Choroid plexus epithelial cell (primary cell): ENCODE measurements at regions not wholly inside any gene's neighbourhood (a gene's known extent, or its start where the extent isn't known, plus 50 kb on each side); places are given as distances from the start of the nearest gene placed in this dataset.

Source experiments
- DNase-seq: peaks from one replicate; pipeline ENCODE4 v3.0.0-alpha.2; 2010; ENCODE audit warnings: low read depth
- H3K4me3 ChIP-seq: 2 replicates; pipeline ENCODE4 v1.5.1; 2011; ENCODE audit warnings: low read depth, mild to moderate bottlenecking, control low read depth, low read length, moderate library complexity
- CTCF ChIP-seq: conservative IDR thresholded peaks from 2 replicates; pipeline ENCODE4 v1.5.1; 2011; ENCODE audit warnings: low read depth, mild to moderate bottlenecking, control low read depth, inconsistent platforms, low read length, moderate library complexity

- DNase-seq = no peak
- H3K4me3 ChIP-seq = no peak overlapping the region
- TF ChIP-seq CTCF = no peak
Measured at GRCh38 chr4:111031596-111031995, 408.7 kb upstream of the PITX2 start.

GRCh38 chr4:111037591-111038360, 414.9 kb upstream of the PITX2 start:
- no peak for TF ChIP-seq CTCF
- DNase-seq = no peak
- H3K4me3 ChIP-seq = no peak overlapping the region

GRCh38 chr4:111040904-111041303, 418.0 kb upstream of the PITX2 start:
- DNase-seq = no peak
- TF ChIP-seq CTCF = no peak
- H3K4me3 ChIP-seq = no peak overlapping the region

GRCh38 chr4:111043286-111043685, 420.4 kb upstream of the PITX2 start:
- no peak overlapping the region for H3K4me3 ChIP-seq

GRCh38 chr4:111045992-111046391, 423.1 kb upstream of the PITX2 start:
- DNase-seq = no peak
- TF ChIP-seq CTCF = no peak
- no peak overlapping the region for H3K4me3 ChIP-seq

More at GRCh38 chr4:111043286-111043685, 420.4 kb upstream of the PITX2 start:
- TF ChIP-seq CTCF = no peak
- DNase-seq = no peak

GRCh38 chr4:111046811-111047210, 423.9 kb upstream of the PITX2 start:
- no peak overlapping the region for H3K4me3 ChIP-seq
- no peak for TF ChIP-seq CTCF

GRCh38 chr4:111048316-111048715, 425.4 kb upstream of the PITX2 start:
- TF ChIP-seq CTCF = no peak
- H3K4me3 ChIP-seq = no peak overlapping the region
- no peak for DNase-seq

More at GRCh38 chr4:111046811-111047210, 423.9 kb upstream of the PITX2 start:
- no peak for DNase-seq
